ENCODE measurements at regions not wholly inside any gene's neighbourhood (a gene's known extent, or its start where the extent isn't known, plus 50 kb on each side); places are given as distances from the start of the nearest gene placed in this dataset.
"Not testable (repeated sequence)": the region's sequence is repeated elsewhere in the genome, so short reads cannot be mapped to it uniquely, and the experiment has no call there.

- in situ Hi-C loops (cut with HindIII; ENCODE audit: low sequenced_read_pairs) = no loop called here
Measured at GRCh38 chr4:66955784-66956183, 589.5 kb downstream of the CENPC start.

DNA sequence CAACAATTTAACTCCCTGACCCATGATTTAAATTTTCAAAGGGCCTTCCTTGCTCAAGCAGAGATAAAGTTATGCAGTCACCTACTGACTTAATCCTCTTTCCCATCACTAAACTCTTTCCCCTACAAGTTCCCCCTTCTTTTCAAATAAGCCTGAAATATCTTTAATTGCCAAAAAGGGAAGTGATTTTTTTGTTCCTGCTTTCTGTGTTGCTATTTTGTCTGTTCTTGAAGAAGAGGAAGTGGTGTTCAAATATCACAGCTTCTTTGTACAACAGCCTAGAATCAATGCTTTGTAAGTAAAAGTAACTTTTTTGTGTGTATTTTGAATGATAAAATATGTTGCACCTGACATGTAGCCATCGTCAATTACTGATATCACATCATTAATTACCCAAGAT lies 595.9 kb downstream of the CENPC start:
- in situ Hi-C loops (cut with HindIII; ENCODE audit: low sequenced_read_pairs) = no loop called here

GRCh38 chr4:66946761-66947160 lies 598.5 kb downstream of the CENPC start:
- in situ Hi-C loops (cut with HindIII; ENCODE audit: low sequenced_read_pairs) = no loop called here

GRCh38 chr4:66943112-66943511 lies 602.2 kb downstream of the CENPC start:
- in situ Hi-C loops (cut with HindIII; ENCODE audit: low sequenced_read_pairs) = no loop called here

DNA sequence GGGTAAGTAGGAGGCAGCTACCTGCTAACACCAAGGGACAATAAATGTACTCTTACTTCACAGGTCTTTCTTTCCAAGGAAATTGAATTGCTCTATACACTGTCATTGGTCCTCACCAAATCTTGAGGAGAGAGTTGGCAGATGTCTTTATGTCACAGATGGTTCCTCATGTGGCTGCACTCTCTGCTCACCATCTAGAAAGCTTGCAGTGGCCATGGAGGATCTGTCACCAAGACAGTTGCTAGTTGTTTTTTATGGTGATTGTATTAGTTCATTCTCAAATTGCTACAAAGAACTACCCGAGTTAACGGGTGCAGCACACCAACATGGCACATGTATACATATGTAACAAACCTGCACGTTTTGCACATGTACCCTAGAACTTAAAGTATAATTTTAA lies 613.3 kb downstream of the CENPC start:
- in situ Hi-C loops (cut with HindIII; ENCODE audit: low sequenced_read_pairs) = not testable (repeated sequence)

DNA sequence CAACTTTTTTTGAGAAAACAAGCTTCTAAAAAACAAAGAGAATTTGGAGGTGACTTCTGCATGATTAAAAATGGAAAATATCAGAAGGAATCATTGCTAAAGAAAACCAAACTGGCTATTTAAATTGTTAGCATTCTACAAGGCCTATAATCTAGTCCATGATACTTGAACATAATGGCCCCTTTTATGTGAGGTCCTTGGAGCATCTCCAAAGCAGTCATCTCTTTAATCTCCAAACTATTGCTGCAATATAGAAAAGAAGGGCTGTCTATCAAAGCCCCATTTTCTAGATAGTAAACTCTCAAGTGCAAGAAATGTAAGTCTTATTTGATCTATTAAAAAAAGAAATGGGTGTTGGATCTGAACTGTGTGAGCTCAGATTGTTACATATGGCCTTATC lies 615.1 kb downstream of the CENPC start:
- in situ Hi-C loops (cut with HindIII; ENCODE audit: low sequenced_read_pairs) = no loop called here

DNA sequence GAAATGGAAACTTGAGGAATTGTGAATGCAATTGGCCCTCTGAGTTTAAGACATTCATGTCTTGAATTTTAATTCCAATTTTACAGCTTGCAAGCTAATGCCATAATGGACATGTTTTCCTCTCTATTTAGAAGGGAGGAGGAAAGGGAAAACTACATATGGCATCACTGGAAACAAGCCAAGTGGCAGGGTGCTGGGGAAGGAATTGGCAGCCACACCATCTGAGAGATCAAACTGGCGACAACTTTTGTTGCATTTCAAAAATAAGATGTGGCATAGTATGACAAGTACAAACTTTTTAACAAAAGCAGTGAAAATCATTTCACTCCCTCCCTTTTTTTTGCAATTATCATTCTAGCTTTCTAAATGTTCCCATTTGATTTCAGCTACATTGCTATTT lies 615.6 kb downstream of the CENPC start:
- in situ Hi-C loops (cut with HindIII; ENCODE audit: low sequenced_read_pairs) = no loop called here

GRCh38 chr4:66928881-66929280 lies 616.4 kb downstream of the CENPC start:
- in situ Hi-C loops (cut with HindIII; ENCODE audit: low sequenced_read_pairs) = not testable (repeated sequence)

DNA sequence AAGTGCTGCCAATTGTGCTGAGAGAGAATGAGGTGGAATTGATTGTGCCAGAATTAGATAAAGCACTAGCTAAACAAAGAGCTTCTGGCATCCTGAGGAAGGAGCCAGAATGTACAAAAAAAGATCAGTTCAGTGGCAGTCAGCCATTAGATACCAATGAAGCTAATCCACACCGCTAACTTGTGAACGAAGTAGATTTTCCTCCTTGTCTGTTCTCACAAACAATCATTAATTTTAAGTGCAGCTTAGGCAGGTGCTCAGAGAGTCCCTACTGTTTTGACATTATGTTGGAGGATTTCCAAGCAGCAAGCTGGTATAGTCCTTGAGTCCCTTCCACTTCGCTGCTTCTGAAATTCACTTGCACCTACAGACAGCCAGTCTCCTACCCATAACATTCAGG lies 617.4 kb downstream of the CENPC start:
- in situ Hi-C loops (cut with HindIII; ENCODE audit: low sequenced_read_pairs) = no loop called here

DNA sequence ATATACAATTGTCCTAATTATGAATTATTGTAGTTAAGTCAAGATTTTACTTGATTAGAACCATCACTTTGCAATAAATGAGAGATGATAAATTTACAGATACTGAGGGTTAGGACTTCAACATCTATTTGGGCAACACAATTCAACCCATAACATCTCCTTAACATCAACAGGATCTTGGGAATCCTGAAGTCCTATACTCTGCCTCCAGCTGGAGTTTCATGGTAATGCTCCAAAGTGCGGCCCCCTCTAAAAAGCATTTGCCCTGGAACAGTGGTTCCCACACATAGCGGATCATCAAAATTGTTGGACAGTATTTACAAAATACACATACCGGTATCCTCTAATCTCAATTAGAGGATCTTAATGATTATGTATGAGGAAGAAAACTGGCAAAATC lies 618.6 kb downstream of the CENPC start:
- in situ Hi-C loops (cut with HindIII; ENCODE audit: low sequenced_read_pairs) = no loop called here

- in situ Hi-C loops (cut with HindIII; ENCODE audit: low sequenced_read_pairs) = no loop called here
Measured at GRCh38 chr4:66923081-66923865, 622.0 kb downstream of the CENPC start.

DNA sequence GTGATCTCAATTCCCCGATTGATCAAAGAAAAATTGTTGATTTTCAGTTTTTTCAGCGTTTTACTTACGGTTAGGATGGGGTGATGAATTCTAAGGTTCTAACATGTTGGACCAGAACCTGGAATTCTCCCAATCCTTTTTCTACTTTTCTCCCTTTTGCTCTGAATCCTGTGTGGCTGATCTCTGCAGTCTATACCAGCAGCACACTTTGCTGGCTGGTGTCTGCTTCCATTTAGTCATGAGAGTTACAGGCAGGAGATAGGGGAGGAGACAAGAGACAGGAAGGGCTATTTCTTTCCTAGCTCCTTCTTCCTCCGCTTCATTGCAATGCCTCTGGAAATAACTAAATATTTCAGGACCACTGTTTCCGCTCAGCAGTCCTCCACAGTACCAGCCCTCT lies 623.9 kb downstream of the CENPC start:
- in situ Hi-C loops (cut with HindIII; ENCODE audit: low sequenced_read_pairs) = no loop called here

DNA sequence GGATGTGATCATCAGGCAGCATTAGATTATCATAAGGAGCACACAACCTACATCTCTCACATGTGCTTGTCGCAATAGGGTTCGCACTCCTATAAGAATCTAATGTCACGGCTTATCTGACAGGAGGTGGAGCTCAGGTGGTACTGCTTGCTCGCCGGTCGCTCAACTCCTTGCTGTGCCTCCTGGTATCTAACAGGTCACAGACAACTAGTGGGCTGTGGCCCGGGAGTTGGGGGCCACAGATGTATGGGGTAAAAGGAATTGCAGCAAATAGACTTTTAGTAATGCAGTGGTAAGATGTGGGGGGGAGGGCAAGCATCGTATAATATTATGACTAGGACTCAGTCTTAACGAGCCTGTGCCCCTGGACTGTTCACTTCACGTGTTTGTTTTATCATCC lies 624.8 kb downstream of the CENPC start:
- in situ Hi-C loops (cut with HindIII; ENCODE audit: low sequenced_read_pairs) = no loop called here

GRCh38 chr4:66911880-66912279 lies 633.4 kb downstream of the CENPC start:
- in situ Hi-C loops (cut with HindIII; ENCODE audit: low sequenced_read_pairs) = no loop called here

DNA sequence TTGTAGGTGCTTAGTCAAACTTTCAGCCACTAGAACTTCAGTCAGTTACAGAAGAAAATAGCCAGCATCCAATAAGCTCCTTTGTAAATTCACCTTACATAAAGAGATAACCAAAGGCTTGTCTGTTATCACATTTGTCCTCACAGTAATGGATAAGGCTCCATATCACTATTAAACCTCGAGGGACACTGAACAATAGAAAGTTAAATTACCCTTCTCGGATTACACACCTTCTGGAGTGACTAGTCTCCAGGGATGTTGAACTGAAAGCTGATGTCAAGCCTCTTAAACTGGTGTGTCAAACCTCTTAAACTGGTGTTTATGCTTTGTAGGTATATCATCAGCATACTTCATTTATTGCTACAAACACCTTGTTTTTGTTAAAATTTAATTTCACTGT lies 639.0 kb downstream of the CENPC start:
- in situ Hi-C loops (cut with HindIII; ENCODE audit: low sequenced_read_pairs) = no loop called here

DNA sequence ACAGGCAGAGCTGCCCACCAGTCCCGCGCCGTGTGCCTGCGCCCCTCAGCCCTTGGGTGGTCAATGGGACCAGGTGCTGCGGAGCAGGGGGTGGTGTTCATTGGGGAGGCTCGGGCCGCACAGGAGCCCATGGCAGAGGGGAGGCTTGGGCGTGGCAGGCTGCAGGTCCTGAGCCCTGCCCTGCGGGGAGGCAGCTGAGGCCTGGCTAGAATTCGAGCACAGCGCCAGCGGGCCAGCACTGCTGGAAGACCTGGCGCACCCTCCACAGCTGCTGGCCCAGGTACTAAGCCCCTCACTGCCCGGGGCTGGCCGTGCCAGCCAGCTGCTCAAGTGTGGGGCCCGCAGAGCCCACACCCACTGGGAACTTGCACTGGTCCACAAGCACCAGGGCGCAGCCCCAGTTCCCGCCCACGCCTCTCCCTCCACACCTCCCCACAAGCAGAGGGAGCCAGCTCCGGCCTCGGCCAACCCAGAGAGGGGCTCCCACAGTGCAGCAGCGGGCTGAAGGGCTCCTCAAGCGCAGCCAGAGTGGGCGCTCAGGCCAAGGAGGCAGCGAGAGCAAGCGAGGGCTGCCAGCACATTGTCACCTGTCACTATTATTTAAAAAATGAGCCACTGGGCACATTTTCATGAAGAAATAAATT lies 645.8 kb downstream of the CENPC start:
- in situ Hi-C loops (cut with HindIII; ENCODE audit: low sequenced_read_pairs) = no loop called here

- in situ Hi-C loops (cut with HindIII; ENCODE audit: low sequenced_read_pairs) = no loop called here
Measured at GRCh38 chr4:66893807-66894206, 651.5 kb downstream of the CENPC start.

- in situ Hi-C loops (cut with HindIII; ENCODE audit: low sequenced_read_pairs) = no loop called here
Measured at GRCh38 chr4:66887061-66887460, 658.2 kb downstream of the CENPC start.

- in situ Hi-C loops (cut with HindIII; ENCODE audit: low sequenced_read_pairs) = no loop called here
Measured at GRCh38 chr4:66885501-66886165, 659.7 kb downstream of the CENPC start.

GRCh38 chr4:66876946-66877345 lies 668.4 kb downstream of the CENPC start:
- in situ Hi-C loops (cut with HindIII; ENCODE audit: low sequenced_read_pairs) = no loop called here

GRCh38 chr4:66872661-66873060 lies 672.6 kb downstream of the CENPC start:
- in situ Hi-C loops (cut with HindIII; ENCODE audit: low sequenced_read_pairs) = no loop called here

- in situ Hi-C loops (cut with HindIII; ENCODE audit: low sequenced_read_pairs) = no loop called here
Measured at GRCh38 chr4:66863481-66863880, 681.8 kb downstream of the CENPC start.

All from DLD1 (cell line).